ENCODE measurements at regions not wholly inside any gene's neighbourhood (a gene's known extent, or its start where the extent isn't known, plus 50 kb on each side); places are given as distances from the start of the nearest gene placed in this dataset.
"Not testable (repeated sequence)": the region's sequence is repeated elsewhere in the genome, so short reads cannot be mapped to it uniquely, and the experiment has no call there.

DNA sequence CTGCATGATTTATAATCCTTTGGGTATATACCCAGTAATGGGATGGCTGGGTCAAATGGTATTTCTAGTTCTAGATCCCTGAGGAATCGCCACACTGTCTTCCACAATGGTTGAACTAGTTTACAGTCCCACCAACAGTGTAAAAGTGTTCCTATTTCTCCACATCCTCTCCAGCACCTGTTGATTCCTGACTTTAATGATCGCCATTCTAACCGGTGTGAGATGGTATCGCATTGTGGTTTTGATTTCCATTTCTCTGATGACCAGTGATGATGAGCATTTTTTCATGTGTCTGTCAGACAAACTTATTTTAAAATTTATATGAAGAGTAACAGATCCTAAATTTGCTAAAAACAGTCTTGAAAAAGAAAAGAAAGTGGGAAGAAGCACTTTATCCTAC lies 197.7 kb downstream of the FGFR2 start:
- not testable (repeated sequence) for DNase-seq

DNA sequence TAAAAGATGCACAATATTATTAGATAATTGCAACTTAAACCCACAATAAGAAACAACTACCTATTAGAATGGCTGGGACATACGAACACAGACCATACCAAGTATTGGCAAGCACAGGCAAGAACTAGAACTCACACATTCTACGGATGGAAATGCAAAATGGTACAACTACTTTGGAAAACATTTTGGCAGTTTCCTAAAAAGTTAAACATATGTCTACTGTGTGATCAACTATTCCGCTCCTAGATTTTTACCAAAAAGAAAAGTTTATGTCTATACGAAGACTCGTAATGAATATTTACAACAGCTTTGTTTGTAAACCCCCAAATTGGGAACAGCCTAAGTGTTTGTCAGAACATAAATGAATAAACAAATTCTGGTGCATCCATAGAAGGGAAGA lies 194.7 kb downstream of the FGFR2 start:
- DNase-seq: no peak

DNA sequence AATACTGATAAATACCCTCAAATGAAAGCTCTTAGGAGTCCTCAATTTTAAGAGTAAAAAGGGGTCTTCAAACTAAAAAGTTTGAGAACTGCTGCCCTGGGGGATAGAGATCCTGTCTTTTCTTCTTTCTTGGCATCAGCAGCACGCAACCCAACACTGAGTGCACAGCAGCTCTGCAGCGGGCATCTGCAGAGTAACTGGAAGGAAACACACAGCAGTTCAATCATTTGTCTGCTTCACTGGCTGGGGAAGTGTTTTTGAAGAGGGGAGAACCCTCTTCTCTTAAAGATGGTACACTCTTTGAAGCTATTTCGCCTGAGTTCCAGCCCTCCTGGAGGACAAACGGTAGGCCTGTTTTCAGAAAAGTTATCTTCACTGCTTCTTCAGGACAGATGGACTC lies 193.6 kb downstream of the FGFR2 start:
- no peak for DNase-seq

DNA sequence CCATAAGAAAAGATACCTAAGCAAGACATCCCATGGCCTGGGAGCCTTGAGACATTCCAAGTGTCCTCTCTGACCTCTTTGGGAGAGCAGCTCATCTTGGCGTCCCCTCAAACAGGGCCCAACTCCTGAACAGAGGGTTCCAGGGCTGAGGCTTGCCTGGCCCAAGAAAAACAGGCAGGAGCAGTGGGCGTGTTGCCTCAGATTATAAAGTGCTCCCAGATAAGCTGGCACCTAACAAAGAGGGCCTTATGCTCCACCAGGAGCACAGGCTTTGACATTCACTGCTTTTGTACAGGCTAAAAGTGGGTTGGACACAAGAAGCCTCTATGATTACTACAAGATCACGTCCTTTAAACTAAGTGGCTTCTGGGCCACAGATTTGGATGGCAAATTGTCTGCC lies 193.1 kb downstream of the FGFR2 start:
- no peak for DNase-seq

DNA sequence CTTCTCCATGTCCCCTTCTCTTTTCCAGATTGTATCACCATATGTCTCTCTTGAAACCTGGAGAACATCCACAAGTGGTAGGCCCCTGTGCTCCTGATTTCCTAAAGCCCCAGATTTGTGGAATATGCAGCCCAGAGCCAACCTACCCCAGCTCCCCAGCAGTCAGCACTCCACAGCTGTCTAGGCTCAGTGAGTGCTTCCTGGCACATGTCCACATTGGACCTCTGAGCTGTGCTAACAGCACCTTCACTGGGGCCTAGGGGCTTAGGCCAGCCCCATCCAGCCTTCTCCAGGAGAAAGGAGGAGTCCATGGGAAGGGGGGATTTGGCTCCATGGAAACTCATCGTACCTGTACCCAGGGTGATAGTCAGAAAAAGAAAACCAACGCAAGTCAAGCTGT lies 192.7 kb downstream of the FGFR2 start:
- DNase-seq: no peak

DNA sequence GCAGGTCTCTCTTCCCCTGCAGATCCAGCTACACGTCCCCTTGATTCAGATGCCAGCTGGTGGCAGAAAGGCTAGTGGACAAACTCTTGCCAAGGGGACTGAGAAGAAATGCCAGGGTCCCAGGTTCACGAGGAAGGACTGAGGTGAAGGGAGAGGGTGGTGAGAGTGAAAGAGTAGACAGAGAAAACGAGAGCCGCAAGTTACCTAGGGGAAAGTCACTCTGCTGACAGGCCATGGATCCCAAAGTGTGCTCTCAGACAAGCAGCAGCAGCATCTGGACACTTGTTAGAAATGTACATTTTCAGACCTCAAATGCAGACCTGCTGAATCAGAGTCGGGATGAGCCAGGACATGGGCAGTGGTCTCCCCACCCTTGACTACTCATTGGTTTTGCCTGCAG lies 192.3 kb downstream of the FGFR2 start:
- DNase-seq: no peak

DNA sequence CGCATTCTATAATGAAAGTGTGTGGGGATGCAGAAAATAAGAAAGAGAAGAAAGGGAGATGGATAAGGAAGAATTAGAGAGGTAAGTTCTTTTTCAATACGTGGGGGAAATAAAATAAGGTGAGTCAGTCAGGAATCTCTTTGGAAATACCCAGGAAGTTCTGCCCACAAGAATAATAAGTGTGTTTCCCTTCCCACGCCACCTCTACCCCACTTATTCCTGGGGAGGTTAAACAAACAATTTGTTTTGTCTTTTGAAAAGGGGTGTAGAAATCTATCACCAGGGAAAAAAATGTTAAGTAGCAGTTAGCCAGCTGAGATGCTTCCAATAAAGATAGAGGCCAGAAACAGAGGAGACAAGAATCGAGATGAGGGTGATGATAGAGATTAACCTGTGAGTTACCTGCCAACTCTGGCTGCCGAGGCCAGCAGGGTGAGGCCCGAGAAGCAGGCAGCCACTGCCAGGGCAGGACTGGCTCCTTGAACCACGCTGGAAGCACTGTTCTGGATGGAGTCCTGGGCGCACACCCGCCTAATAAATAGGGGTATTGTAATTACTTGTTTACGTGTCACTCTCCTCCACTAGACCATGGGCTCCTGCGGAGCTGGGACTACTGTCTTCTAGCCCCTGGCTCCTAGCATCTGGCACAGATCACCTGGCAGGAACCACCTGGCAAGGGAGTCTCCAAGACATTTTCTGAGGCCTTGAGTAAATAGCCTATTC lies 191.3 kb downstream of the FGFR2 start:
- no peak for DNase-seq

DNA sequence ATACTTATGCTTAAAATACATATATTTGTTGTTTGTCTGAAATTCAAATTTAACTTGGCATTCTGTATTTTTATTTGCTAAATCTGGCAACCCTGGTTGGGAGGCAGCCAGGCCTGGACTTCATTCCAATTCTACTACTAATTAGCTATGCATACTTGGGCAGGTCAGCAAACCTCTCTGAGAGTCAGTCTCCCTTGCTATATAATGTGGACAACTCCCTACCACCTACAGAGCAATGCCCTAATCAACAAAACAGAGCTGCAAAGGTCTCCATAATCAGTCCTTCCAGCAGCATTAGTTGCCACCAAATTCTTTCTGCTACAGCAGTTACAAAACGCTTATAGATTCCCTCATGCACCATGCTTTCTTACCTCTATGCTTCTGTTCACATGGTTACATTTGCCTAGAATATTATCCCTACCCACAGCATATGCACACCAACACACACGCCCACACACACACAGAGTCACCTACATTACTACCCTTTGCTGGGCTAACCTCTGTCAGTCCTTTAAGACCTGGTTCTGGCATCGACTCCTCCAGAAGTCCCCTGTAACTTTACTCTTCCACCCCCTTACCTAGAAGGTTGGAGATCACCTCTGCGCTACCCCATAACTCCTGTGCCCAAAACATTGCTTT lies 188.7 kb downstream of the FGFR2 start:
- no peak for DNase-seq

DNA sequence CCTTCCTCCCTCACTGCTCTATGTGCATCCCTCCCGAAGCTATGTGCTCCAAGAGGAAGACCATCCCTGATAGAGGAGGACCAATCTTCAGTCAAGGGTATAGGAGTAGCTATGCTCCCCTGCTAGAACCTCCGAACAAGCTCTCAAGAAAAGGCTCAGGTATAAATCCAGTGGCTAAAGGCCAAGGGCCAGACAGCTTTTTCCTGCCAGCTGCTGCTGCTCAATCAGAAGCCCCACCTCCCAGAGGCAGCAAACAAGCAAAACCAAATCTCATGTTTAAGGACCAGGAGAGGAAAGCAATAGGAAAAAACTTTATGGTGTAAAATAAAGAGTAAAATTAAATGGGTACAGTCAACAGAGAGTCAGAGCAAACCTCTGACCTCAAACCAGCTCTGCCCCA lies 187.2 kb downstream of the FGFR2 start:
- no peak for DNase-seq

DNA sequence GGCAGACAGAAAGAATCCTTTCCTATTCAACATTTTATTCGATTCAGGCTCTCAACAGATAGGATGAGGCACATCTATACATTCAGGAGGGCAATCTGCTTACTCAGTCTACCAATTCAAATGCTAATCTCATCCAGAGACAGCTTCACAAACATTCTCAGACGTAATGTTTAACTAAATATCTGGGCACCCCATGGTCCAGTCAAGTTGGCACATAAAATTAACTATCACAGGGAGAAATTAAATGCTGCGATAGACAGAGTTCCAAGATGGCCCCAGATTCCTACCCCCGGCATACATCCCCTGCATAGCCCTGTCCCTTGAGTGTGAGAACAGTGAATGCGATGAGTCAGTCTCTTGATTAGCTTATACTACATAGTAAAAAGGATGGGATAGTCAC lies 184.3 kb downstream of the FGFR2 start:
- DNase-seq: no peak

DNA sequence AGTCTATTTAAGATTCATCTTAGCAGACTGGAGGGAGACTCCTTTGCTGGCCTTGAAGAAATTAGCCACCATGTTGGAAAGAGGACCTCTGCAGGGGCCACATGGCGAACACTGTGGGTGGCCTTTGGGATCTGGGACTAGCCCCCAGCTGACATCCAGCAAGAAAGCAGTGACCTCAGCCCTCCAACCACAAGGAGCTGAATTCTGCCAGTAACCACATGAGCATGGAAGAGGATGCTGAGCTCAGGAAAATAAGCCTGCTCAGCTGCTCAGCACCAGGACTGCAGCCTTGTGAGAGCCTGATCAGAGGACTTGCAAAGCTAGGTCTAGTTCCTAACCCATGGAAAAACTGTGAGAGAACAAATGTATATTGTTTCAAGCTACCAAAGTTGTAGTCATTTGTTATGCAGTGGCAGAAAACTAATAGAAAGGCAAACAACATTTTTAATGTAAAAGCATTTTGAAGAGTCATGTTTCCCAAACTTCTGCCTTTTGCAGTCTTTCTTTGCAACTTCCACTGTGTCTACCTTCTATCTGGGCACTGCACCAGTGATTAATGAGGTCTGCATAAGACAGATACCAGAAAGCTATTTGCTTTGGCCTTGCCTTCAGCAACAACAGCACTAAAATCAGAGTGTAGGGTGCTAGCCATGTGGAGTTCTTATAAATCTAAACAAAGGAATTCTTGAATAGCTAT lies 183.7 kb downstream of the FGFR2 start:
- no peak for DNase-seq

DNA sequence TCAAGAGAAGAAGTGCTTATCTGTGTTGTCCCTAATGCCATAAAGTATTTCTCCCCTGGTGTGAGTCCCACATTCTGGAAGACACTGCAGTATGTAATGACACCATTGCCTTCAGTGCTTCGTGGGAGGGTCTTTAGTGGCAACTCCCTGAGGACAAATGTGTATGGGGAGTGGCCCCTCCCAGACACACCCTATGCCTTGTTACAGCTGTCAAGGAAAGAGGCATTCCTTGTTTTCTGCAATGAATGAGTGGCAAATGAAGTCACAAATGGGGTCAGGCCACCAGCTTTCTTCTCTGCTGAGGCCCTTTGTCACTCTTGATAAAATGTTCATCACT lies 183.2 kb downstream of the FGFR2 start:
- no peak for DNase-seq

DNA sequence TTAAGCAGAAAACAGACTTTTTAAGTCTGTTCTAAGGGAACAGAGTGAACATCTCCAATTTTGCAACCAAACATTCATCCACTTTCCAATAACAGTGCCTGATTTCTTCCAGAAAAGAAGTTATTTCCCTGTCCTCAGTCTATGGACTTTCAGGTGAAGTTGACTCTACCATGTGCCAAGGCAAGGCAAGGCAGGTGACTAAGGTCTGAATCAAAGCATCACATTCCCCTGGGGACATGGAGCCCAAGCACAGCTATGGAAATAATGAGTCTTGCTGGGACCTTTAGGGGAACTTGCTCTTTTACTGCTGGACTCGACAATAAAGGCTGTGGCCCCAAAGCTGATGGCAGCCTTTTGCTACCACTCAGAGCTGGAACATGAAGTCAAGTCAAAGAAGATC lies 182.2 kb downstream of the FGFR2 start:
- no peak for DNase-seq

DNA sequence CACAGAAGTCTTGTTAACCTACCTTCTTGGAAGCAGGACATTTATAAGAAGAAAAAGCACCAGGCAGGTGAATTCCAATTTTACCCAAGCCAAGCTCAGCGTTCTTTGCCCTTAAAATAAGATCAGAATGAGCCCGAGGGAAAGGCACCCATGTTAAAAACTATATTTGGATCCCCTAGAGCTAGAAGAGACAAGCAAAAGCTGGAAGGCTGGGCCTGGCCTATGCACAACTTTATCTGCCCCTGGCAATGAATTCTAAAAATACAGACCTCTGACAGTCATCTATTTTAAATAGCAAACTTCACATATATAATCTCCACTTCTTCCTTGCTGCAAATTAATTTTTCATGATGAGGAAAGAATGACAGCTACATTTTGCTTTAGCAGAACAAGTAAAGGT lies 180.9 kb downstream of the FGFR2 start:
- DNase-seq: no peak

DNA sequence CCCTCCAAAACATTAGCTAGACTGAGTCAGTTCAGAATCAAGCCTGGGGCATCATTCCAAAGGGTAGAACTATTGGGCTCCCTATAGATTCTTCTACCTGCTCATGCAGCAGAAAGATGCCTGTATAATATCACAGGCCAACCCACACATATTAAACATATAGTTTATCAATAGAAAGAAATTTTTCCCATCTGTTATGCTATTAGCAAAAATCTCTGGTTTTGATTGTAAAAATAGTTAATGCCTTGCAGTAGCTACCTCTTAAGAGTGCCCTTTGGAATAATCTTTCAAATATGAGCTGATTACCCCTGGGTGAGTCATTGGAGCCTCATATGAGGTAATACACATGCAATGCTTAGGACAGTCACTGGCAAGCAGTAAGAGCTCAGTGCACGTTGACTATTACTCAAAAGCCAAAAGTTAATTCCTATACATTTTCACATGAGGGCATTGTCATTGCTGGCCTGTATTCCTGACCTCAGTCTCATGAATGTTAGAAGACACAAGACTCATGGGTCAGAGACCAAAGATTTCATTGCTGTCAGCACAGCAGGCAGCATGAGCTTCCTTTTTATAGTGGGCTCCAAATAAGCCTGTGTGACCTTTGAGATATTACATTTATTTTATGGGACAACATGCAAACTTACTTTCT lies 180.0 kb downstream of the FGFR2 start:
- no peak for DNase-seq

DNA sequence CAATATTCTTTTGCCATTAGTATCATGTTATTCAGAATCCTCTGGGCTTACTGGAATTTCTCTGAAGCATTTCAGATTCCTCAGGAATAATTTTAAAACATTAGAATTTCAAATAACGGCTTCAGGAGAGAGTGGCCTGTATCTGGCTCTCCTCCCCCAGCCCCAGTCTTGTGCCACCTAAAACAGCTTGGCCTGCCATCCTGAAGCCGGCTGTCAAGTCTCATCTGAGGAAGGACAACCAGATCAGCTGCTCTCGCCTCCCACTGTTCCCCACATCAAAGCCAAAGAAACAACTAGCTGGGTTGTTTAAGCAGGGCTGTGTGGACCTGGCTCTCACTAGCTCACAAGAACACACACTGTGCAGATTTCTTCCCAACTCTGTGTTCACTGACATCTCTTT lies 178.2 kb downstream of the FGFR2 start:
- no peak for DNase-seq

DNA sequence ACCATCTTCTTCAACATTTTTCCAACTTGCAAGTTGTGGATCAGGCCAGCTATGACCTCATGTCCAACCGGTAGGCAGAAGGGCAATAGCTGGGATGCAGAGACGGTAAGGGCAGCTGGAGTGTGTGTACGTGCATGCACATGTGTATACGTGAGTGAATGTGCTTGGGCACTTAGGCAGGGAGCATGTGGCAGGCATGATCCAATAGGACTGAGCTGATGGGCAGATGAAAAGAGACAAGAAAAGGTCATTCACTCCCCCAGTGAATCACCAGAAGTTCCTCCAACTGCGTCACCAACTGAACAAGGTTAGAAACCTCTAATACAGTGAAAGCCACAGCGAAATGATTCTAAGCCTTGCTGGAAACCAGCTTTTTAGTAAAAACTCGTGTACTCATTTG lies 176.1 kb downstream of the FGFR2 start:
- DNase-seq: no peak

DNA sequence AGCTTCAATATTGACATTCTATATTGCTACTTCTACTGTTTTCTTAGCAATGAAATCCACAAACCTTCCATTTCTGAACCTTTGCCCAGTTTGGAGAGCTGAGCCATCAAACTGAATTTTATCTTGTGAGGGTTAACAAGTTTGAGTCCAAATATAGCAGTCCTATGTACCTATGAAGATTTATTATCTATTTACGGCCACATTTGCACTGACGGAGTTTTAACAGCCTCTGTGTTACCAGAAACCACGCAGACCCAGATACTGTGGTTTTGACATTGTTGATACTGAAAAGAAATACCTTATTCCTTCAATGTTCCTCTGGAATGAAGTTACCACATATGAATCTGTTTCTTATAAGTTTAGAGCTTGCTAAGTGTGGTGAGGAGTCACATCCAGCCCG lies 172.6 kb downstream of the FGFR2 start:
- DNase-seq: no peak

DNA sequence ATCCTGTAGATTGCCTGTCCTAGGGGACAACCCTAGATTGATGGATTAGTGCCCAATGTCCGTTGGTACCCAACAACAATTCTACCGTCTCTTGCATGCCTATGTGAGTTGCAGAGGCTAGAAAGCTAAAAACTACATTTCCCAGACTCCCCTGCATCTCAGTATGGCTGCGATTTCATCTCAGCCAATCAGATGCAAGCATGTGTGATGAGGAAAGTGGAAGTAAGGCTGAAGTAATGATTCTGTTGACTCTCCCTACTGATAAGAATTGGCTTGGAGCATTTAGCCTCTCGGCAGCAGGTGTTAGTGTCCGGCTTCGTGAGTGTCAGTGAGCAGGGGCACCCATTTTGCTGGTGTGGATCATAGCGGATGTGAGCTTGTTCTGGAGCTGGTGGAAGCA lies 171.9 kb downstream of the FGFR2 start:
- no peak for DNase-seq

Data from islet precursor cell (in vitro differentiated cells).